ENCODE measurements at regions not wholly inside any gene's neighbourhood (a gene's known extent, or its start where the extent isn't known, plus 50 kb on each side); places are given as distances from the start of the nearest gene placed in this dataset.

GRCh38 chr17:33939959-33940358 is 315.1 kb upstream of the CCL2 start:
- CTCF ChIA-PET, result no interaction called here
- intact Hi-C loops (cut with micrococcal nuclease) (no loop called here), in situ Hi-C loops (cut with MboI; ENCODE audit: low sequenced_read_pairs) (no loop called here), dilution Hi-C loops (cut with HindIII; ENCODE audit: low sequenced_read_pairs, unreplicated experiment) (no loop called here)
- no peak overlapping the region for H4K8ac ChIP-seq (ENCODE audit: low read depth in 2 of 2, low read length in 2 of 2)
- H2BK5ac ChIP-seq (ENCODE audit: low read depth, low read length, poor library complexity, severe bottlenecking), result no peak overlapping the region
- 0 out of 2 replicates have a peak, but pooled peaks cover 2% of the 10 kb centered on the region for H3K9me3 ChIP-seq (ENCODE audit: control insufficient read depth, insufficient read depth, low read length)
- no peak overlapping the region for H3K9ac ChIP-seq (ENCODE audit: low read depth, low read length)
- BruUV-seq (replicated peaks), result no TSS peak
- no peak overlapping the region for H3K4ac ChIP-seq (ENCODE audit: low read depth, low read length)
- no peak overlapping the region for H2AK5ac ChIP-seq (ENCODE audit: low read depth, low read length)
- DNase-seq (no peak), ATAC-seq (ENCODE audit: low read depth) (no peak)
- H3K56ac ChIP-seq (ENCODE audit: extremely low read depth, insufficient read depth, low read length), result no peak overlapping the region
- H4K20me1 ChIP-seq (ENCODE audit: insufficient read depth, low read length), result no peaks in the 10 kb centered on the region
- H3K18ac ChIP-seq (ENCODE audit: low read depth, low read length), result no peak overlapping the region
- no peak overlapping the region for H4K5ac ChIP-seq (ENCODE audit: low read depth, low read length)
- H3K27me3 ChIP-seq (ENCODE audit: control insufficient read depth, insufficient read depth, low read length), result no peaks in the 10 kb centered on the region
- no peak overlapping the region for H2BK15ac ChIP-seq (ENCODE audit: low read depth, low read length)
- H3K4me1 ChIP-seq (ENCODE audit: control insufficient read depth, insufficient read depth, low read length), result no peaks in the 10 kb centered on the region
- H2BK20ac ChIP-seq (ENCODE audit: low read depth, low read length), result no peak overlapping the region
- no peak overlapping the region for H2BK120ac ChIP-seq (ENCODE audit: low read depth, low read length)
- POLR2A ChIA-PET (ENCODE audit: unreplicated experiment), result no interaction called here
- TF ChIP-seq NFE2L2 (IDR thresholded peaks at IDR 0.05; ENCODE audit: low read depth, low read length), result no peak
- H3K9me1 ChIP-seq (ENCODE audit: insufficient read depth, low read length), result no peaks in the 10 kb centered on the region
- H3K36me3 ChIP-seq (ENCODE audit: control insufficient read depth, insufficient read depth, low read length), result no peaks in the 10 kb centered on the region
- H2AK9ac ChIP-seq (replicated peaks; ENCODE audit: low read depth, low read length, poor library complexity), result no peak overlapping the region
- no peak overlapping the region for H3K4me3 ChIP-seq (ENCODE audit: insufficient read depth, low read depth, low read length)
- no peak overlapping the region for H3K14ac ChIP-seq (replicated peaks; ENCODE audit: low read depth, low read length)
- no peak overlapping the region for H3K23ac ChIP-seq (ENCODE audit: low read depth, low read length)
- 40% methylated on average over 1 of the region's 4 CpGs; no CpG with 5 or more reads in 1 of the 2 experiments for WGBS, 2 experiments (ENCODE audit: extremely low coverage in 2 of 2, insufficient read length in 1 of 2)
- no peak overlapping the region for H3K27ac ChIP-seq (ENCODE audit: insufficient read depth, low read length)
- no peak overlapping the region for H2AFZ ChIP-seq (replicated peaks; ENCODE audit: low read length, poor library complexity)
- no peak overlapping the region for H3K4me2 ChIP-seq (ENCODE audit: low read depth, low read length)
- no peaks in the 10 kb centered on the region for H3K79me1 ChIP-seq (ENCODE audit: low read depth in 1 of 2, low read length in 2 of 2)
- H4K91ac ChIP-seq (ENCODE audit: insufficient read depth, low read depth, low read length), result no peak overlapping the region

All from IMR-90 (cell line).